ENCODE measurements at regions not wholly inside any gene's neighbourhood (a gene's known extent, or its start where the extent isn't known, plus 50 kb on each side); places are given as distances from the start of the nearest gene placed in this dataset.

- no peak for TF ChIP-seq TRIM25 (IDR thresholded peaks at IDR 0.05; ENCODE audit: borderline replicate concordance)
- no peak for TF ChIP-seq SNIP1 (IDR thresholded peaks at IDR 0.05; ENCODE audit: low read depth)
- TF ChIP-seq HDAC3 (IDR thresholded peaks at IDR 0.05; ENCODE audit: borderline replicate concordance, partially characterized antibody): no peak
- no peak for TF ChIP-seq U2AF1 (optimal IDR thresholded peaks at IDR 0.05; ENCODE audit: low read depth, low read length)
- no peak for TF ChIP-seq HINFP (tag; conservative IDR thresholded peaks at IDR 0.05; ENCODE audit: low read depth)
- 0 out of 2 replicates have a peak, but pooled peaks have one; percentile 30 for TF ChIP-seq RHOXF2B (CRISPR knock-in tag; conservative IDR thresholded peaks at IDR 0.05)
- no peak for TF ChIP-seq NCOA1 (IDR thresholded peaks at IDR 0.05; ENCODE audit: low read depth)
- no peak for TF ChIP-seq SP2 (IDR thresholded peaks at IDR 0.05; ENCODE audit: extremely low read depth, low read depth, low read length, poor library complexity, severe bottlenecking)
- TF ChIP-seq FOXK2 (conservative IDR thresholded peaks at IDR 0.05 in 1 of 2, IDR thresholded peaks at IDR 0.05 in 1 of 2; ENCODE audit: low read depth in 2 of 2): no peak
- TF ChIP-seq SP1 (CRISPR knock-in tag; IDR thresholded peaks at IDR 0.05): no peak
- no peak for TF ChIP-seq HCFC1 (IDR thresholded peaks at IDR 0.05; ENCODE audit: low read depth, low read length)
- no peak for TF ChIP-seq MXI1 (IDR thresholded peaks at IDR 0.05; ENCODE audit: low read depth, low read length)
- peak; percentile 29; the same call in 1 of the 2 replicates for TF ChIP-seq ZKSCAN8 (CRISPR knock-in tag; IDR thresholded peaks at IDR 0.05)
- no peak for TF ChIP-seq E2F1 (CRISPR knock-in tag; IDR thresholded peaks at IDR 0.05)
- no peak for TF ChIP-seq ZNF124 (CRISPR knock-in tag; IDR thresholded peaks at IDR 0.05)
- TF ChIP-seq ZNF655 (CRISPR knock-in tag; IDR thresholded peaks at IDR 0.05): no peak
- TF ChIP-seq MITF (IDR thresholded peaks at IDR 0.05): no peak
- TF ChIP-seq ELK1 (CRISPR knock-in tag; IDR thresholded peaks at IDR 0.05): no peak
- no peak for TF ChIP-seq KDM2B (CRISPR knock-in tag; IDR thresholded peaks at IDR 0.05)
- no peak for TF ChIP-seq CHD1 (IDR thresholded peaks at IDR 0.05; ENCODE audit: low read length)
These were observed 113.1 kb upstream of the IRF2BP2 start (continued) for GRCh38 chr1:234722904-234723720.

All from K562 (cell line).